ENCODE measurements at regions not wholly inside any gene's neighbourhood (a gene's known extent, or its start where the extent isn't known, plus 50 kb on each side); places are given as distances from the start of the nearest gene placed in this dataset.

- Mint-ChIP-seq H3K9me3 (no peaks in the 10 kb centered on the region), H3K4me3 (no peak overlapping the region), H3K27ac (no peak overlapping the region), H3K4me1 (ENCODE audit: low read depth) (no peaks in the 10 kb centered on the region), H3K36me3 (no peaks in the 10 kb centered on the region), H3K27me3 (no peaks in the 10 kb centered on the region)
- CTCF ChIA-PET: no interaction called here
- intact Hi-C loops (cut with micrococcal nuclease): no loop called here
- no peak for DNase-seq
- POLR2A ChIA-PET: no interaction called here
Observed at GRCh38 chr13:85420136-85420535, 379.1 kb downstream of the SLITRK6 start.

- CTCF ChIA-PET: no interaction called here
- intact Hi-C loops (cut with micrococcal nuclease): no loop called here
- no peaks in the 10 kb centered on the region for H3K27me3 Mint-ChIP-seq
Observed at GRCh38 chr13:85419611-85420010, 379.6 kb downstream of the SLITRK6 start.

GRCh38 chr13:85417807-85418206 is 381.4 kb downstream of the SLITRK6 start:
- no peak for DNase-seq
- intact Hi-C loops (cut with micrococcal nuclease): no loop called here
- Mint-ChIP-seq H3K27ac (no peak overlapping the region), H3K36me3 (no peaks in the 10 kb centered on the region), H3K4me1 (ENCODE audit: low read depth) (no peaks in the 10 kb centered on the region), H3K27me3 (no peaks in the 10 kb centered on the region), H3K9me3 (no peaks in the 10 kb centered on the region), H3K4me3 (no peak overlapping the region)
- CTCF ChIA-PET: no interaction called here
- POLR2A ChIA-PET: no interaction called here

More at GRCh38 chr13:85419611-85420010, 379.6 kb downstream of the SLITRK6 start:
- Mint-ChIP-seq H3K36me3 (no peaks in the 10 kb centered on the region), H3K4me1 (ENCODE audit: low read depth) (no peaks in the 10 kb centered on the region), H3K9me3 (no peaks in the 10 kb centered on the region), H3K27ac (no peak overlapping the region), H3K4me3 (no peak overlapping the region)
- no peak for DNase-seq
- POLR2A ChIA-PET: no interaction called here

GRCh38 chr13:85413664-85414063 is 385.6 kb downstream of the SLITRK6 start:
- POLR2A ChIA-PET: no interaction called here
- intact Hi-C loops (cut with micrococcal nuclease): no loop called here
- Mint-ChIP-seq H3K4me1 (ENCODE audit: low read depth) (no peaks in the 10 kb centered on the region), H3K9me3 (no peaks in the 10 kb centered on the region), H3K27me3 (no peaks in the 10 kb centered on the region), H3K36me3 (no peaks in the 10 kb centered on the region), H3K4me3 (no peak overlapping the region), H3K27ac (no peak overlapping the region)
- CTCF ChIA-PET: no interaction called here
- no peak for DNase-seq

GRCh38 chr13:85412448-85412847 is 386.8 kb downstream of the SLITRK6 start:
- DNase-seq: no peak
- H3K36me3 Mint-ChIP-seq: no peaks in the 10 kb centered on the region
- H3K4me3 Mint-ChIP-seq: no peak overlapping the region
- POLR2A ChIA-PET: no interaction called here
- no peaks in the 10 kb centered on the region for H3K9me3 Mint-ChIP-seq
- CTCF ChIA-PET: no interaction called here
- H3K27ac Mint-ChIP-seq: no peak overlapping the region
- intact Hi-C loops (cut with micrococcal nuclease): no loop called here
- no peaks in the 10 kb centered on the region for H3K27me3 Mint-ChIP-seq
- no peaks in the 10 kb centered on the region for H3K4me1 Mint-ChIP-seq (ENCODE audit: low read depth)

GRCh38 chr13:85411591-85411990 is 387.6 kb downstream of the SLITRK6 start:
- no peaks in the 10 kb centered on the region for H3K27me3 Mint-ChIP-seq
- no peaks in the 10 kb centered on the region for H3K4me1 Mint-ChIP-seq (ENCODE audit: low read depth)
- POLR2A ChIA-PET: no interaction called here
- CTCF ChIA-PET: no interaction called here
- H3K9me3 Mint-ChIP-seq: peaks cover 3% of the 10 kb centered on the region
- intact Hi-C loops (cut with micrococcal nuclease): no loop called here
- DNase-seq: no peak
- H3K27ac Mint-ChIP-seq: no peak overlapping the region
- H3K36me3 Mint-ChIP-seq: no peaks in the 10 kb centered on the region
- H3K4me3 Mint-ChIP-seq: no peak overlapping the region

GRCh38 chr13:85408415-85408814 is 390.8 kb downstream of the SLITRK6 start:
- Mint-ChIP-seq H3K27me3 (no peaks in the 10 kb centered on the region), H3K4me3 (no peak overlapping the region), H3K36me3 (no peaks in the 10 kb centered on the region), H3K27ac (no peak overlapping the region), H3K9me3 (peaks cover 4% of the 10 kb centered on the region), H3K4me1 (ENCODE audit: low read depth) (no peaks in the 10 kb centered on the region)
- ChIA-PET CTCF (no interaction called here), POLR2A (no interaction called here)
- no peak for DNase-seq
- intact Hi-C loops (cut with micrococcal nuclease): no loop called here

- H3K4me1 Mint-ChIP-seq (ENCODE audit: low read depth): no peaks in the 10 kb centered on the region
- peaks cover 4% of the 10 kb centered on the region for H3K9me3 Mint-ChIP-seq
- H3K27me3 Mint-ChIP-seq: no peaks in the 10 kb centered on the region
- intact Hi-C loops (cut with micrococcal nuclease): no loop called here
- no peak overlapping the region for H3K4me3 Mint-ChIP-seq
- DNase-seq: no peak
- no peaks in the 10 kb centered on the region for H3K36me3 Mint-ChIP-seq
- no peak overlapping the region for H3K27ac Mint-ChIP-seq
- ChIA-PET CTCF (no interaction called here), POLR2A (no interaction called here)
Observed at GRCh38 chr13:85406269-85406975, 392.8 kb downstream of the SLITRK6 start.

- Mint-ChIP-seq H3K4me1 (ENCODE audit: low read depth) (no peaks in the 10 kb centered on the region), H3K27ac (no peak overlapping the region), H3K4me3 (no peak overlapping the region), H3K9me3 (peaks cover 4% of the 10 kb centered on the region), H3K36me3 (no peaks in the 10 kb centered on the region), H3K27me3 (no peaks in the 10 kb centered on the region)
- DNase-seq: no peak
- POLR2A ChIA-PET: no interaction called here
- intact Hi-C loops (cut with micrococcal nuclease): no loop called here
- CTCF ChIA-PET: no interaction called here
Observed at GRCh38 chr13:85405316-85405897, 393.8 kb downstream of the SLITRK6 start.

GRCh38 chr13:85386424-85386823 is 412.8 kb downstream of the SLITRK6 start:
- intact Hi-C loops (cut with micrococcal nuclease): no loop called here
- H3K9me3 Mint-ChIP-seq: no peaks in the 10 kb centered on the region
- H3K4me1 Mint-ChIP-seq (ENCODE audit: low read depth): no peaks in the 10 kb centered on the region
- no peak overlapping the region for H3K27ac Mint-ChIP-seq
- no peak for DNase-seq
- no peaks in the 10 kb centered on the region for H3K27me3 Mint-ChIP-seq
- H3K36me3 Mint-ChIP-seq: no peaks in the 10 kb centered on the region
- H3K4me3 Mint-ChIP-seq: no peak overlapping the region
- POLR2A ChIA-PET: no interaction called here
- CTCF ChIA-PET: no interaction called here

- Mint-ChIP-seq H3K36me3 (no peaks in the 10 kb centered on the region), H3K4me3 (no peak overlapping the region), H3K9me3 (no peaks in the 10 kb centered on the region), H3K4me1 (ENCODE audit: low read depth) (peaks cover 8% of the 10 kb centered on the region), H3K27me3 (no peaks in the 10 kb centered on the region), H3K27ac (no peak overlapping the region)
- no peak for DNase-seq
- CTCF ChIA-PET: no interaction called here
- intact Hi-C loops (cut with micrococcal nuclease): no loop called here
- POLR2A ChIA-PET: no interaction called here
Observed at GRCh38 chr13:85383291-85383690, 415.9 kb downstream of the SLITRK6 start.

GRCh38 chr13:85381082-85381481 is 418.1 kb downstream of the SLITRK6 start:
- no peak overlapping the region for H3K4me3 Mint-ChIP-seq
- H3K27ac Mint-ChIP-seq: no peak overlapping the region
- H3K4me1 Mint-ChIP-seq (ENCODE audit: low read depth): peaks cover 8% of the 10 kb centered on the region
- CTCF ChIA-PET: no interaction called here
- H3K36me3 Mint-ChIP-seq: no peaks in the 10 kb centered on the region
- no peak for DNase-seq
- H3K27me3 Mint-ChIP-seq: no peaks in the 10 kb centered on the region
- intact Hi-C loops (cut with micrococcal nuclease): no loop called here
- POLR2A ChIA-PET: no interaction called here
- H3K9me3 Mint-ChIP-seq: no peaks in the 10 kb centered on the region

- no peak for DNase-seq
- CTCF ChIA-PET: no interaction called here
- Mint-ChIP-seq H3K27me3 (no peaks in the 10 kb centered on the region), H3K27ac (no peak overlapping the region), H3K9me3 (no peaks in the 10 kb centered on the region), H3K4me3 (no peak overlapping the region), H3K36me3 (no peaks in the 10 kb centered on the region), H3K4me1 (ENCODE audit: low read depth) (peaks cover 8% of the 10 kb centered on the region)
- POLR2A ChIA-PET: no interaction called here
- intact Hi-C loops (cut with micrococcal nuclease): no loop called here
Observed at GRCh38 chr13:85379991-85380390, 419.2 kb downstream of the SLITRK6 start.
